ENCODE measurements at regions not wholly inside any gene's neighbourhood (a gene's known extent, or its start where the extent isn't known, plus 50 kb on each side); places are given as distances from the start of the nearest gene placed in this dataset.

DNA sequence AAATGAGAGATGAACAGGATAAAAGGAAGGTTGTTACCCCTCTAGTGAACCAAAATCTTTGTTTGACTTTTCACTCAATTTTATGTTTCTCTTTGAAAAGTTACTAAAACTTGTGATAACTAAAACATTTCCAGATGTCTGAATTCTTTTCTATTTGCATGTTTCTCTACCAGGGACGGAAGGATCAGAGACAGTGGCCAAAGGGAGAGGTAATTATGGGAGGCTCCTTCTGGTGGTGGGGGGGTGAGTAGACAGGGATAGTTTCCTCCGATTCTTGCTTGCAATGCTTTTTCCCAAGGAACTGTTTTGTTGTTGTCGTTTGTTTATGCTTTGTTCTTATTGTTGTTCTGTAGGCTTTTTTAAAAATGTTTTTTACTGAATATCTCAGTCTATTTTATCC, 374.8 kb downstream of the INHBA start:
- TF ChIP-seq, protein P1, sequence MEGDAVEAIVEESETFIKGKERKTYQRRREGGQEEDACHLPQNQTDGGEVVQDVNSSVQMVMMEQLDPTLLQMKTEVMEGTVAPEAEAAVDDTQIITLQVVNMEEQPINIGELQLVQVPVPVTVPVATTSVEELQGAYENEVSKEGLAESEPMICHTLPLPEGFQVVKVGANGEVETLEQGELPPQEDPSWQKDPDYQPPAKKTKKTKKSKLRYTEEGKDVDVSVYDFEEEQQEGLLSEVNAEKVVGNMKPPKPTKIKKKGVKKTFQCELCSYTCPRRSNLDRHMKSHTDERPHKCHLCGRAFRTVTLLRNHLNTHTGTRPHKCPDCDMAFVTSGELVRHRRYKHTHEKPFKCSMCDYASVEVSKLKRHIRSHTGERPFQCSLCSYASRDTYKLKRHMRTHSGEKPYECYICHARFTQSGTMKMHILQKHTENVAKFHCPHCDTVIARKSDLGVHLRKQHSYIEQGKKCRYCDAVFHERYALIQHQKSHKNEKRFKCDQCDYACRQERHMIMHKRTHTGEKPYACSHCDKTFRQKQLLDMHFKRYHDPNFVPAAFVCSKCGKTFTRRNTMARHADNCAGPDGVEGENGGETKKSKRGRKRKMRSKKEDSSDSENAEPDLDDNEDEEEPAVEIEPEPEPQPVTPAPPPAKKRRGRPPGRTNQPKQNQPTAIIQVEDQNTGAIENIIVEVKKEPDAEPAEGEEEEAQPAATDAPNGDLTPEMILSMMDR (IDR thresholded peaks at IDR 0.05), result no peak
- TF ChIP-seq POLR2A (IDR thresholded peaks at IDR 0.05), result no peak

Measured in sigmoid colon (tissue), 3 donors.